Astrocyte (in vitro differentiated cells and primary cell): ENCODE measurements at regions not wholly inside any gene's neighbourhood (a gene's known extent, or its start where the extent isn't known, plus 50 kb on each side); places are given as distances from the start of the nearest gene placed in this dataset.

Experiments used
- DNase-seq: peaks from one replicate; pipeline ENCODE4 v3.0.0-alpha.2; 2010; ENCODE audit warnings: low read depth
- FAIRE-seq: peaks from 2 replicates; lab custom pipeline; 2011; peaks lifted over from hg19 to GRCh38; lab: Jason Lieb, UNC
- H2AFZ ChIP-seq: 2 replicates; pipeline ENCODE4 v1.6.0; 2012; ENCODE audit warnings: low read depth, low read length, inconsistent platforms
- H3K27ac ChIP-seq: 2 replicates; pipeline ENCODE4 v1.5.1; 2011; ENCODE audit warnings: low read depth, low read length, inconsistent platforms
- H3K27me3 ChIP-seq: 2 replicates; pipeline ENCODE4 v1.6.0; 2011; ENCODE audit warnings: low read length, inconsistent platforms; ENCODE audit not compliant: insufficient read depth
- H3K36me3 ChIP-seq: 2 replicates; pipeline ENCODE4 v1.5.1; 2011; ENCODE audit warnings: low read length, inconsistent platforms; ENCODE audit not compliant: insufficient read depth
- H3K4me1 ChIP-seq: 2 replicates; pipeline ENCODE4 v1.5.1; 2011; ENCODE audit warnings: low read length, inconsistent platforms; ENCODE audit not compliant: insufficient read depth
- H3K4me2 ChIP-seq: 2 replicates; pipeline ENCODE4 v1.6.0; 2012; ENCODE audit warnings: low read length, inconsistent platforms
- H3K4me3 ChIP-seq: 2 replicates; pipeline ENCODE4 v1.5.1; 2011; ENCODE audit warnings: low read depth, mild to moderate bottlenecking, low read length, inconsistent platforms; ENCODE audit not compliant: insufficient read depth
- H3K79me2 ChIP-seq: 2 replicates; pipeline ENCODE4 v1.6.0; 2012; ENCODE audit warnings: mild to moderate bottlenecking, low read length, inconsistent platforms; ENCODE audit not compliant: insufficient read depth
- H3K9ac ChIP-seq: 2 replicates; pipeline ENCODE4 v1.6.0; 2012; ENCODE audit warnings: mild to moderate bottlenecking, low read length, inconsistent platforms
- H3K9me3 ChIP-seq: 2 replicates; pipeline ENCODE4 v1.5.1; 2012; ENCODE audit warnings: low read depth, mild to moderate bottlenecking, low read length, inconsistent platforms; ENCODE audit not compliant: insufficient read depth
- H4K20me1 ChIP-seq: 2 replicates; pipeline ENCODE4 v1.6.0; 2012; ENCODE audit warnings: low read length, inconsistent platforms; ENCODE audit not compliant: insufficient read depth
- H3K27ac Mint-ChIP-seq: one replicate; pipeline ENCODE4 v1.8.0; 2021; ENCODE audit warnings: mild to moderate bottlenecking, mixed read lengths; ENCODE audit not compliant: unreplicated experiment
- H3K27me3 Mint-ChIP-seq: one replicate; pipeline ENCODE4 v1.8.0; 2021; ENCODE audit warnings: low read depth, mixed read lengths; ENCODE audit not compliant: unreplicated experiment
- H3K36me3 Mint-ChIP-seq: one replicate; pipeline ENCODE4 v1.8.0; 2021; ENCODE audit warnings: low read depth, mixed read lengths; ENCODE audit not compliant: unreplicated experiment
- H3K4me1 Mint-ChIP-seq: one replicate; pipeline ENCODE4 v1.8.0; 2021; ENCODE audit warnings: low read depth, mixed read lengths; ENCODE audit not compliant: unreplicated experiment
- H3K4me3 Mint-ChIP-seq: one replicate; pipeline ENCODE4 v1.8.0; 2021; ENCODE audit warnings: mild to moderate bottlenecking, moderate library complexity, mixed read lengths; ENCODE audit not compliant: unreplicated experiment
- H3K9me3 Mint-ChIP-seq: one replicate; pipeline ENCODE4 v1.8.0; 2021; ENCODE audit warnings: mild to moderate bottlenecking, mixed read lengths; ENCODE audit not compliant: unreplicated experiment
- EZH2 ChIP-seq: IDR thresholded peaks from 2 replicates; pipeline ENCODE4 v1.6.1; 2012; ENCODE audit warnings: mild to moderate bottlenecking, low read length, inconsistent platforms; ENCODE audit not compliant: insufficient read depth
- TF ChIP-seq, protein P1 (sequence below): IDR thresholded peaks from 2 replicates; pipeline ENCODE4 v1.5.1; 2011; ENCODE audit warnings: low read depth, mild to moderate bottlenecking, inconsistent platforms, low read length, moderate library complexity; ENCODE audit not compliant: insufficient read depth

DNA sequence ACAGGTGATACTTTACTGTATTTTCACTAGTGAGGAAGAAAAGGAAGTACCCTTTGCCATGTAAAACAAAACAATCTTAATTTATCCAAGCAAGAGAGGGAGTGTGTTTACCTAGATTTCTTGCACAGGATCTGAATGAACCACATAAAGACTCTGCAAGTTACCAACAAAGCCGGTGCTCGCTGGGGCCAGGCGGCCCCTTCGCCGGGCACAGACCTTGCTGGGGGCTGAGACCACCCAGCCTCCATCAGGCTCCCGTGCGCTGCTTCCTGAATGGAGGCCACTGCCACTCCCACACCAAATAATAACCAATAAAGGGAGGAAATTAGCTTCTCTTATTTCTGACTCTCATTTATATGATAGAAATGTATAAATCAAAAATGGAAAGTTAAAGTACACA, 625.0 kb upstream of the ADARB2 start:
- Mint-ChIP-seq H3K4me3 (no peak overlapping the region), H3K27ac (no peak overlapping the region), H3K36me3 (no peaks in the 10 kb centered on the region), H3K9me3 (no peaks in the 10 kb centered on the region), H3K27me3 (peaks cover 10% of the 10 kb centered on the region), H3K4me1 (no peaks in the 10 kb centered on the region)
- H4K20me1 ChIP-seq = no peaks in the 10 kb centered on the region
- H3K9me3 ChIP-seq = peaks cover 13% of the 10 kb centered on the region
- H3K4me3 ChIP-seq = no peak overlapping the region
- no peaks in the 10 kb centered on the region for H3K4me1 ChIP-seq
- H3K36me3 ChIP-seq = no peaks in the 10 kb centered on the region
- no peak for TF ChIP-seq EZH2
- TF ChIP-seq, protein P1, sequence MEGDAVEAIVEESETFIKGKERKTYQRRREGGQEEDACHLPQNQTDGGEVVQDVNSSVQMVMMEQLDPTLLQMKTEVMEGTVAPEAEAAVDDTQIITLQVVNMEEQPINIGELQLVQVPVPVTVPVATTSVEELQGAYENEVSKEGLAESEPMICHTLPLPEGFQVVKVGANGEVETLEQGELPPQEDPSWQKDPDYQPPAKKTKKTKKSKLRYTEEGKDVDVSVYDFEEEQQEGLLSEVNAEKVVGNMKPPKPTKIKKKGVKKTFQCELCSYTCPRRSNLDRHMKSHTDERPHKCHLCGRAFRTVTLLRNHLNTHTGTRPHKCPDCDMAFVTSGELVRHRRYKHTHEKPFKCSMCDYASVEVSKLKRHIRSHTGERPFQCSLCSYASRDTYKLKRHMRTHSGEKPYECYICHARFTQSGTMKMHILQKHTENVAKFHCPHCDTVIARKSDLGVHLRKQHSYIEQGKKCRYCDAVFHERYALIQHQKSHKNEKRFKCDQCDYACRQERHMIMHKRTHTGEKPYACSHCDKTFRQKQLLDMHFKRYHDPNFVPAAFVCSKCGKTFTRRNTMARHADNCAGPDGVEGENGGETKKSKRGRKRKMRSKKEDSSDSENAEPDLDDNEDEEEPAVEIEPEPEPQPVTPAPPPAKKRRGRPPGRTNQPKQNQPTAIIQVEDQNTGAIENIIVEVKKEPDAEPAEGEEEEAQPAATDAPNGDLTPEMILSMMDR = no peak
- no peak overlapping the region for H2AFZ ChIP-seq
- no peak overlapping the region for H3K4me2 ChIP-seq
- DNase-seq = no peak
- no peaks in the 10 kb centered on the region for H3K79me2 ChIP-seq
- no peak overlapping the region for H3K27ac ChIP-seq
- H3K27me3 ChIP-seq = no peaks in the 10 kb centered on the region
- no peak for FAIRE-seq
- no peak overlapping the region for H3K9ac ChIP-seq

DNA sequence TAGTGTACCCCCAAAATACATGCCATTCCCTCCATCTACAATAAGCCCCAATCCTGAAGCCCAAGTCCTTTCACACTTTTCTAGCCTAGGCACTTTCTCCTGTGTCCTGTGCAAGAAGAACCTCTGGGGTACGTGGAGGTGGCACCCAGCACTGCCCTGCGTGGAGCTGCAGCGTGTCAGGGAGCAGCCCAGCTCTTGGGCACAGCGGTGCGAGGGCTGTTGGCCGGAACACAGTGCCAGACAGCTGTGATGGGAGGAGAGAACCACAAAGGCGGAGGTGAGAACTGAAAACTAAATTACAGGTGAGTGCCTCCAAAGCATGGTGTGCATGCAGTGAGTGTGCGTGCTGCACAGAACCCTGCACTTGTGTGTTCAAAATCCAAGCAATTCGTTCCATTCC, 621.3 kb upstream of the ADARB2 start:
- Histone ChIP-seq H3K4me3 (no peak overlapping the region), H3K27ac (no peak overlapping the region), H2AFZ (no peak overlapping the region), H3K9ac (no peak overlapping the region), H3K79me2 (no peaks in the 10 kb centered on the region), H3K4me2 (no peak overlapping the region), H3K36me3 (no peaks in the 10 kb centered on the region), H3K4me1 (no peaks in the 10 kb centered on the region), H4K20me1 (no peaks in the 10 kb centered on the region), H3K9me3 (peaks cover 13% of the 10 kb centered on the region), H3K27me3 (no peaks in the 10 kb centered on the region)
- H3K36me3 Mint-ChIP-seq = no peaks in the 10 kb centered on the region
- no peak overlapping the region for H3K27ac Mint-ChIP-seq
- H3K4me1 Mint-ChIP-seq = no peaks in the 10 kb centered on the region
- no peak overlapping the region for H3K4me3 Mint-ChIP-seq
- no peak for FAIRE-seq
- DNase-seq = no peak
- peaks cover 10% of the 10 kb centered on the region for H3K27me3 Mint-ChIP-seq
- no peak for TF ChIP-seq EZH2
- TF ChIP-seq, protein P1 = no peak
- H3K9me3 Mint-ChIP-seq = no peaks in the 10 kb centered on the region

- TF ChIP-seq, protein P1 = no peak
- no peaks in the 10 kb centered on the region for H3K36me3 Mint-ChIP-seq
- Histone ChIP-seq H2AFZ (no peak overlapping the region), H3K27ac (no peak overlapping the region), H3K4me3 (no peak overlapping the region), H3K4me1 (no peaks in the 10 kb centered on the region), H3K4me2 (no peak overlapping the region), H4K20me1 (no peaks in the 10 kb centered on the region), H3K79me2 (no peaks in the 10 kb centered on the region), H3K27me3 (no peaks in the 10 kb centered on the region), H3K9me3 (peaks cover 13% of the 10 kb centered on the region), H3K9ac (no peak overlapping the region), H3K36me3 (no peaks in the 10 kb centered on the region)
- no peak for FAIRE-seq
- no peak overlapping the region for H3K4me3 Mint-ChIP-seq
- H3K4me1 Mint-ChIP-seq = no peaks in the 10 kb centered on the region
- peaks cover 8% of the 10 kb centered on the region for H3K27me3 Mint-ChIP-seq
- no peak overlapping the region for H3K27ac Mint-ChIP-seq
- no peaks in the 10 kb centered on the region for H3K9me3 Mint-ChIP-seq
- DNase-seq = no peak
These were observed 619.3 kb upstream of the ADARB2 start for GRCh38 chr10:2356670-2357069.
